Tibial nerve (tissue), 4 donors: ENCODE measurements at regions not wholly inside any gene's neighbourhood (a gene's known extent, or its start where the extent isn't known, plus 50 kb on each side); places are given as distances from the start of the nearest gene placed in this dataset.

ENCODE experiments used
- DNase-seq, 2 donors: peaks; one replicate each; pipeline ENCODE4 v3.0.0-alpha.2; 2019; ENCODE audit warnings: low spot score in 2 of 2
- H3K27ac ChIP-seq, 4 donors: fragments of 200-600 bp; sonication (generic) in 3 of 4; one replicate each; pipeline ENCODE4 v1.5.1; 2017 to 2019; ENCODE audit warnings: mild to moderate bottlenecking in 1 of 4
- H3K27me3 ChIP-seq, 2 donors: fragments of 200-600 bp; sonication (generic) in 1 of 2; one replicate each; pipeline versions ENCODE4 v1.5.1 to v1.6.0; 2017 to 2019
- H3K36me3 ChIP-seq, 3 donors: fragments of 200-600 bp; sonication (generic); one replicate each; pipeline ENCODE4 v1.5.1; 2018 to 2019
- H3K4me1 ChIP-seq, 4 donors: fragments of 200-600 bp; sonication (generic) in 3 of 4; one replicate each; pipeline ENCODE4 v1.5.1; 2017 to 2019
- H3K4me3 ChIP-seq, 4 donors: fragments of 200-600 bp; sonication (generic) in 3 of 4; one replicate each; pipeline ENCODE4 v1.5.1; 2017 to 2019; ENCODE audit warnings: mild to moderate bottlenecking in 1 of 4, moderate library complexity in 1 of 4
- H3K9me3 ChIP-seq, 4 donors: fragments of 200-600 bp; sonication (generic) in 3 of 4; one replicate each; pipeline ENCODE4 v1.5.1; 2017 to 2019
- EP300 ChIP-seq, 2 donors: sonication (generic); formaldehyde crosslinking; IDR thresholded peaks; one replicate each; pipeline ENCODE4 v1.6.1; 2017; ENCODE audit warnings: antibody characterized with exemption in 2 of 2, mild to moderate bottlenecking in 1 of 2
- POLR2A ChIP-seq, 2 donors: fragments of 450-650 bp; IDR thresholded peaks; one replicate each; pipeline ENCODE4 v1.6.1; 2017; ENCODE audit warnings: antibody characterized with exemption in 2 of 2, mild to moderate bottlenecking in 2 of 2, moderate library complexity in 2 of 2
- WGBS, 2 donors: methylation state at CpG; one replicate each; pipeline ENCODE4 v1.1.5; 2018; 5-methylcytosine and 5-hydroxymethylcytosine counted together
- TF ChIP-seq, protein P1 (sequence below), 5 experiments: fragments of 200-600 bp in 3 of 5; fragments of 450-650 bp in 2 of 5; sonication (generic) in 3 of 5; IDR thresholded peaks; one replicate each; pipeline ENCODE4 v1.5.1; 2016 to 2019; ENCODE audit warnings: antibody characterized with exemption in 5 of 5, mild to moderate bottlenecking in 3 of 5, moderate library complexity in 2 of 5

DNA sequence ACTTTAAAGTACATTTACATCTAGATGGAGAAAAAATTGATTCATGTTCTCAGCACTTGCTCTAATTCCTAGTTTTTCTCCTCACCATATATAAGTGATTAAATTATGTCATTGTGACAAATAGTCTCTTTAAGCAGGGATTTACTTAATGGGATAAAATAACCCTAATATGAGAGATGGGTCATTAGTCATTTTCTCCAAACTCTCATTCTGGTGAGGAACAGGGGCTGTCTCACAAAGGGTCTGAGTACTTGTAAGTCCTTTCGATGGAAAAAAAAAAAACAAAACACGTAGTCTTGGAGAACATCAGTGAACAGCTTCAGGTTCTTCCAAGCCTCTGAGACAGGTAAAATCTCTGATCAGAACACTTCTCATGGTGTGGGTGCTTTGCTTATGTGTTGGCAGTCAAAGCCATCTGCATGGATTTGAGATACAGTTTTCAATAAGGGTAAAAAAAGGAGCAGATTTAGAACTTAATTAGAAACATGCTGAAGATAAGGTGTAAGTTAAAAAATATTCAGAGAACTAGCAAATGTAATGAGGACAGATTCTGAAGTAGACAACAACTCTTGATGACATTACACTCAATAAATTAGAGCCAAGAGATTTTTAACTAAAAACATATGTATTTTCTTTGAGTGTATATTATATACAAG lies 1668.9 kb upstream of the MIR17HG start:
- 84 to 86% methylated on average over 2 of the region's 2 CpGs for WGBS, 2 donors
- no peak overlapping the region for H3K27ac ChIP-seq
- H3K4me1 ChIP-seq, result no peaks in the 10 kb centered on the region
- H3K36me3 ChIP-seq, result no peaks in the 10 kb centered on the region
- no peaks in the 10 kb centered on the region for H3K9me3 ChIP-seq
- DNase-seq, result no peak
- TF ChIP-seq EP300 (IDR thresholded peaks at IDR 0.05) (no peak), POLR2A (IDR thresholded peaks at IDR 0.05) (no peak)
- TF ChIP-seq, protein P1, sequence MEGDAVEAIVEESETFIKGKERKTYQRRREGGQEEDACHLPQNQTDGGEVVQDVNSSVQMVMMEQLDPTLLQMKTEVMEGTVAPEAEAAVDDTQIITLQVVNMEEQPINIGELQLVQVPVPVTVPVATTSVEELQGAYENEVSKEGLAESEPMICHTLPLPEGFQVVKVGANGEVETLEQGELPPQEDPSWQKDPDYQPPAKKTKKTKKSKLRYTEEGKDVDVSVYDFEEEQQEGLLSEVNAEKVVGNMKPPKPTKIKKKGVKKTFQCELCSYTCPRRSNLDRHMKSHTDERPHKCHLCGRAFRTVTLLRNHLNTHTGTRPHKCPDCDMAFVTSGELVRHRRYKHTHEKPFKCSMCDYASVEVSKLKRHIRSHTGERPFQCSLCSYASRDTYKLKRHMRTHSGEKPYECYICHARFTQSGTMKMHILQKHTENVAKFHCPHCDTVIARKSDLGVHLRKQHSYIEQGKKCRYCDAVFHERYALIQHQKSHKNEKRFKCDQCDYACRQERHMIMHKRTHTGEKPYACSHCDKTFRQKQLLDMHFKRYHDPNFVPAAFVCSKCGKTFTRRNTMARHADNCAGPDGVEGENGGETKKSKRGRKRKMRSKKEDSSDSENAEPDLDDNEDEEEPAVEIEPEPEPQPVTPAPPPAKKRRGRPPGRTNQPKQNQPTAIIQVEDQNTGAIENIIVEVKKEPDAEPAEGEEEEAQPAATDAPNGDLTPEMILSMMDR (IDR thresholded peaks at IDR 0.05), result no peak
- H3K27me3 ChIP-seq, result no peaks in the 10 kb centered on the region
- no peak overlapping the region for H3K4me3 ChIP-seq

DNA sequence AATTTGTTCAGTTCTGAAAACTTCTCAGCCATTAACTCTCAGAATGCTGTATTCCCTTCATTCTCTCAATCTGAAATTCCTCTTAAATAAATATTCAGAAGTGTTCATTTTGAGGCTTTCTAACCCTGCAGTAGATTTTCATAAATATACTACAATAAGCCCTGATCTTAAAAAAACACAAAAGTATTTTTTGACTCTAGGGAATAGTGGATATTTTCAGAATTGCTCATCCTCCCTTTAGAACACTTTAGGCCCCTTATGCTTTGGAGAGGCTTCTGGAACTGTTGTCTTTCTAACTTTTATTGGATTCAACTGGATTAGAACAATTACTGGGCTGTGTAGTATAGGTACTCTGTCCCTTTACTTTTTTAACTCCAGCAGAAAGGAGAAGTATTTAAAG lies 1662.6 kb upstream of the MIR17HG start:
- Histone ChIP-seq H3K27ac (no peak overlapping the region), H3K36me3 (no peaks in the 10 kb centered on the region), H3K4me1 (peaks cover 0 to 8% (median 0%) of the 10 kb centered on the region in 4 donors), H3K27me3 (no peaks in the 10 kb centered on the region), H3K9me3 (no peaks in the 10 kb centered on the region), H3K4me3 (no peak overlapping the region)
- TF ChIP-seq POLR2A (IDR thresholded peaks at IDR 0.05), result no peak
- TF ChIP-seq EP300 (IDR thresholded peaks at IDR 0.05), result no peak
- TF ChIP-seq, protein P1 (IDR thresholded peaks at IDR 0.05), result no peak
- DNase-seq, result no peak

DNA sequence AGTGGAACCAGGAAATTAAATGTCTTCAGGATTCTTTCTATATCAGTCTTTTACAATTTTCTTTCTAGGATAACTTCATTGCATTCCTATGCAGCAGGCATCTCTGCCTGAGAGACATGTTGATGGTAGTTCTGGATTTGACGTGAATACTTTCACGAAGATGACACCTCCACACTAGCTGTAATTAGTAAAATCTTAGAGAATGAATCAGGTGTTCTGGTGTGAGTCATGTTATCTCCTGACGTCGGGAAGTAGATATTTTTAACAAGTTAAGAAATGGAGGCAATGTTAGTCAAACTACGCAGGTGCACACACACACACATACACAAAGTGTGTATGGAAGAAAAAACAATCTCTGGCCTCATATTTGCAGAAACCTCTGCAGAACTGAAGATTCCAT lies 1661.3 kb upstream of the MIR17HG start:
- TF ChIP-seq, protein P1 (IDR thresholded peaks at IDR 0.05), result no peak
- no peak for TF ChIP-seq EP300 (IDR thresholded peaks at IDR 0.05)
- no peak for TF ChIP-seq POLR2A (IDR thresholded peaks at IDR 0.05)
- Histone ChIP-seq H3K36me3 (no peaks in the 10 kb centered on the region), H3K4me3 (no peak overlapping the region), H3K27me3 (no peaks in the 10 kb centered on the region), H3K27ac (no peak overlapping the region), H3K9me3 (no peaks in the 10 kb centered on the region), H3K4me1 (peaks cover 0 to 8% (median 0%) of the 10 kb centered on the region in 4 donors)
- 91 to 94% methylated on average over 5 of the region's 5 CpGs for WGBS, 2 donors
- DNase-seq, result no peak

DNA sequence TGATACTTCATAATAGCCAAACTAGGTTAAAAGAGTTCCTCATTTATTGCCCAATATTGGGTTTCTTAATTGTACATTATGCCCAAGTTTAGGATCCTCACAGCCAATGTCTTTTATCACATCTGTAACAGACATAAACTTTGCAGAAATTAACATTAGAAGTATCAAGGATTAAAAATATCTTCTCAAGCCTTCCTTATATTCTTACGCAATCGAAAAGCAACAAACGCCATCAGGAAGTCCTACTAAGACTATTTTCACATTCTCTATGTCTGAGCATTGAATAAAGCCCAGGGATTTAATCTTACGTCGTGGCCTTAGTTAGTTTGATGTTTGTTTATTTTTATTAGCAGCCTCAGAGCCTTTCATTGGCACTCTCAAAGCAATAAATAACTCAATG lies 1660.4 kb upstream of the MIR17HG start:
- DNase-seq, result no peak
- 61 to 65% methylated on average over 5 of the region's 5 CpGs for WGBS, 2 donors
- no peak overlapping the region for H3K27ac ChIP-seq
- peaks cover 0 to 8% (median 0%) of the 10 kb centered on the region in 4 donors for H3K4me1 ChIP-seq
- TF ChIP-seq, protein P1 (IDR thresholded peaks at IDR 0.05), result no peak
- TF ChIP-seq EP300 (IDR thresholded peaks at IDR 0.05) (no peak), POLR2A (IDR thresholded peaks at IDR 0.05) (no peak)
- H3K9me3 ChIP-seq, result no peaks in the 10 kb centered on the region
- H3K4me3 ChIP-seq, result no peak overlapping the region
- H3K27me3 ChIP-seq, result no peaks in the 10 kb centered on the region
- H3K36me3 ChIP-seq, result no peaks in the 10 kb centered on the region

DNA sequence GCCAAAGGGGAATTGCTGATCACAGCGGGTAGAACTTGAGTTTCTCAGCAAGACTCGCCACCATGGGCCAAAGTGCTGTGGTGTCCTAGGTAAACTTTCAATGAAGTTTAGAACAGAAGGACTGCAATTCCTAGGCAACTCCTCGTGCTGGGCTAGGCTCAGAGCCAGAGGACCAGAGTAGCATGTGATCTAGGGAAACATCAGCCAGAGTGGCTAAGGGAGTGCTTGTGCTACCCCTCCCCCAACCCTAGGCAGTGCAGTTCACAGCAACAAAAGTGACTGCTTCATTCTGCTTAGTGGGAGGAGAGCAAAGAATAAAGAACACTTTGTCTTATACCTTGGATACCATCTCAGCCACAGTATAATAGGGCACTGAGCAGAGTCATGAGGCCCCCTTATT lies 1658.6 kb upstream of the MIR17HG start:
- 60 to 67% methylated on average over 3 of the region's 3 CpGs for WGBS, 2 donors
- H3K9me3 ChIP-seq, result no peaks in the 10 kb centered on the region
- H3K4me3 ChIP-seq, result no peak overlapping the region
- no peaks in the 10 kb centered on the region for H3K27me3 ChIP-seq
- H3K27ac ChIP-seq, result no peak overlapping the region
- H3K4me1 ChIP-seq, result peaks cover 0 to 8% (median 0%) of the 10 kb centered on the region in 4 donors
- TF ChIP-seq POLR2A (IDR thresholded peaks at IDR 0.05) (no peak), EP300 (IDR thresholded peaks at IDR 0.05) (no peak)
- TF ChIP-seq, protein P1 (IDR thresholded peaks at IDR 0.05), result no peak
- DNase-seq, result no peak
- no peaks in the 10 kb centered on the region for H3K36me3 ChIP-seq
